Hepatic stellate cell (primary cell): ENCODE measurements at regions not wholly inside any gene's neighbourhood (a gene's known extent, or its start where the extent isn't known, plus 50 kb on each side); places are given as distances from the start of the nearest gene placed in this dataset.

Experiments
- DNase-seq: peaks from one replicate; pipeline ENCODE4 v3.0.0; 2011; ENCODE audit warnings: low spot score

DNA sequence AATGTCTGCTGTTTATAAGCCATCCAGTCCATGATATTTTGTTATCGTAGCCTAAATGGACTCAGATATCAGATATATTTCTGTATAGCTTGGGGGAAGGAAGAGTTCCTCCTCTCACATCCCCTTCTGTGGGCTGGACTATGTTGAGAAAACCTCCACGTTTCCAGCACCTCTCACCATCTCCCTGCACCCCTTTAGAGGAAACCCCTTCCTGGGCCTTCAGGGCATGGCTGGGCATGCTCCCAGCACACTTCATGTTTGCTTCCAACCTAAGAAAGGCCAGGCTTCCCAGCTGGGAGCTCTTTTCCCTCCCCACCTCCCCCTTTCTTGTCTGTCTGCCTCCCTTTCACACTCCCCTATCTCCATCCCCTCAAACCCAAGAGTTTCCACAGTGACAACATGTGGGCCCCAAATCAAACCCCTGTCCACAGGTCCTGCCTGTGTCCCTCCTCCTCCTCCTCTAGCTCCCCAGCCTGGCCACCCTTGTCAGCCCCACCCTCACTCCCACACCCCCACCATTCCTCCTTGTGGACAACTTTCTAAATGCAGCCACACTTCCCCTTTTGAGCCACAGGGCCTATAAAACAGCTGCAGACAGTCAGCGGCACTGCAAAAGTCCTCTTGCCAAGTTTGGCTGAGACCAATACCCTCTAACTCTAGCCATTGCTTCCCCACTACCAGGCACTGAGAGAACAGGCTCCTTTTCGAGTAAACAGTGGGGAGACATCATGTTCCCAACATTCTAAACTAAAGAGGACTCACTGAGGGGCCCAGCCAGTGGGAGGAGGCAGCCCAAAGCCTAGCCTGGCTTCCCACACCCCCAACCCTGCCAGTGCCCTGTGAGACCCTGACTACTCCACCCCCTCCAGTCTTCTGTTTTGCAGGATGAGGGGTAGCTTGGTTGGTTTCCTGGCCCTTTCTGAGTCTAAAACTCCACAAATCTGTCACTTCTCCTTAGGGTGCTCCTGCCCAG is 120.5 kb downstream of the ZFP36L2 start:
- peak; percentile 73 for DNase-seq

- DNase-seq = no peak
Observed at GRCh38 chr2:43104763-43105162, 121.6 kb downstream of the ZFP36L2 start.

GRCh38 chr2:43104106-43104505 is 122.3 kb downstream of the ZFP36L2 start:
- no peak for DNase-seq

- DNase-seq = no peak
Observed at GRCh38 chr2:43103093-43103404, 123.4 kb downstream of the ZFP36L2 start.

DNA sequence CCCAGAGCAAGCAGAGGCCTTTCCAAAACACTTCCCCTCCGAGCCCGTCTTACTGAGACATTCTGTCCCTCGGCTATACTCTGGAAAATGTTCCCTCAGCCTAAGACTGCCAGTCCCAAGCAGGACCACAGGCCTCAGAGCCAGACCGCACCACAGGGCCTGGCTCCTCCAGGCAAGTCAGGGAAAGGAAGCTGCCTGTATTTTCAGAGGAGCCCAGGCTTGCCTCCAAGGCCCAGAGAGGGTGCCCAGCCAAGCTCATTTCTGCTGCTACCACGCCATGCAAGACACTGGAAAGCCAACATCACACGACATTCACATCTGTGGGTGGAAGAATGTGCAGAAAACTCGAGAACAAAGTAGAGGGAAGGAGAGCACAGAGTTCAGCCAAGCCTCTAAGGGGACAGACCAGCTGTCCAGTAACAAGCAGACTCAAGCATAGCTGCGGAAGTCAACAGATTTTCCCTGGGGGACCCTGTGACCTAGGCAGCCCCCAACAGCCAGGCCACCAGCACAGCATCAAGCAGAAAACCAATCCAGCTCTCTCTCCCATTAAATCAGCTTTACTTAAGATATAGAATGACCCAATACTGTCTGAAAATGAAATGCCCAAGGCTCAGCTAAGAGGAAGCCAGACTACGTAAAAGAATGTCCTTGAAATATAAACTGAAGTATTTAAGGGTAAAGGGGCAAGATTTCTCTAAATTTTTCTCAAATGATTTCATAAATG is 123.9 kb downstream of the ZFP36L2 start:
- no peak for DNase-seq

GRCh38 chr2:43101751-43102150 is 124.7 kb downstream of the ZFP36L2 start:
- DNase-seq = no peak

GRCh38 chr2:43100883-43101662 is 125.3 kb downstream of the ZFP36L2 start:
- peak; percentile 74 for DNase-seq

GRCh38 chr2:43100362-43100882 is 126.0 kb downstream of the ZFP36L2 start:
- no peak for DNase-seq

GRCh38 chr2:43099797-43100196 is 126.6 kb downstream of the ZFP36L2 start:
- DNase-seq = no peak

DNA sequence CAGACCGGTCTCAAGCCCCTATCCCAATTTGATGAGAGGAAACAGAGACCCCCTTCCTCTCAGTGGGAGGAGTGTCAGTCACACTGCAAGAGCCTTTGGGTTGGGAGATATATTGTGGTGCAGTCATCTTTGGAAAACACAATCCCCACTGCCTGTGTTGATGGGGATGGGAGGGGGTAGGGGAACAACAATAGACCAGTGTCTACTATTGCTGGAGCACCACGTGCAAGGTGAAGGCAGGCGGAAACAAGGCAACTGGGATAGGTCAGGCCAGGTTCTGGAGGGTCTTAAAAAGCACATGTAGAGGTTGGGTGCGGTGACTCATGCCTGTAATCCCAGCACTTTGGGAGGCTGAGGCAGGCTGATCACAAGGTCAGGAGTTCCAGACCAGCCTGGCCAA is 127.9 kb downstream of the ZFP36L2 start:
- DNase-seq = no peak

GRCh38 chr2:43097644-43098408 is 128.6 kb downstream of the ZFP36L2 start:
- DNase-seq = no peak

DNA sequence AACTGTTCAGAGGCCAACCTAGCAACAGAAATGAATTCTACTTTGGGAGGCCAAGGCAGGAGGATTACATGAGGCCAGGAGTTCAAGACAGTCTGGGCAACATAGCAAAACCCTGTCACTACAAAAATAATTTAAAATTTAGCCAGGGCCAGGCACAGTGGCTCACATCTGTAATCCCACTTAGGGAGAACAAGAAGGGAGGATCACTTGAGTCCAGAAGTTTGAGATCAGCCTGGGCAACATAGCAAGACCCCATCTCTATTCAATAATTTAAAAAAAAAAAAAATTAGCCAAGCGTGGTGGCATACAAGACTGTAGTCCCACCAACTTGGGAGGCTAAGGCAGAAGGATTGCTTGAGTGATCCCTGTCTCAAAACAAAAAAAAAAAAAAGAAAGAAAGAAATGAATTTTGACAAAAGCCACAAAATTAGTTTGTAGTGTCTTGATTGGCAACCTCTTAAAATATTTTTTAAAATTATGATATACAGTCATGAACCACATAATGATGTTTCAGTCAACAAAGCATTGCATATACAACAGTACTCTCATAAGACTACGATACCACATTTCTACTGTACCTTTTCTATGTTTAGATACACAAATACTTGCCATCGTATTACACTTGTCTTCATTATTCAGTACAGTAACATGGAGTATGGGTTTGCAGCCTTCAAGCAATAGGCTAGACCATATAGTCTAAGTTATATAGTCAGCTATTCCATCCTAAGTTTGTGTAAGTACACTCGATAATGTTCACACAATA is 130.7 kb downstream of the ZFP36L2 start:
- no peak for DNase-seq

DNA sequence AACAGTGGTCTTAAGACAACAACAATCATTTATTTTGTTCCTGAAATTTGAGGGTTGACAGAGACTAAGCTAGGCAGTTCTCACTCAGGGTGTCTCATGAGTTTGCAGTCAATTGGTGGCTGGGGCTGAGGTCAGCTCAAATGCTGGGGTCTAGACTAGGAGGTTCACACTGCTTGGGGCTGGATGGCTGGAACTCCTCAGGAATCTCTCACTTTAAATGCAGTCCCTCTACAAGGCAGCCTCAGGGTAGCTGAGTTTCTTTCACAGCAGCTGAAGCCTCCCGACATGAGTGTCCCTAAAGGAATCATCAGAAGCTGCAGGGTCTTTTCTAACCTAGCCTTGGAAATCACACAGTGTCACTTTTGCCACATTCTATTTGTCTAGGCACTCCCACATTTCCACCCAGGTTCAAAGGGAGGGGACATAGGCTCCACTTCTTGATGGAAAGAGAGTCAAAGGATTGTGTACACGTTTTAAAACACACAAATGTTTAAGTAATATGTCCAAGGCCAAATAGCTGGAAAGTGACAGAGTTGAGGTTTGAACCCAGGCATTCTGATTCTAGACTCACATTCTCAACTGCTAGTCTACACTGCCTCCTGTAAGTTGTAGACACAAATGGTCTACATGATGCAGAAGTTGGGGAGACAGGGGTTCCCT is 133.8 kb downstream of the ZFP36L2 start:
- DNase-seq = no peak

DNA sequence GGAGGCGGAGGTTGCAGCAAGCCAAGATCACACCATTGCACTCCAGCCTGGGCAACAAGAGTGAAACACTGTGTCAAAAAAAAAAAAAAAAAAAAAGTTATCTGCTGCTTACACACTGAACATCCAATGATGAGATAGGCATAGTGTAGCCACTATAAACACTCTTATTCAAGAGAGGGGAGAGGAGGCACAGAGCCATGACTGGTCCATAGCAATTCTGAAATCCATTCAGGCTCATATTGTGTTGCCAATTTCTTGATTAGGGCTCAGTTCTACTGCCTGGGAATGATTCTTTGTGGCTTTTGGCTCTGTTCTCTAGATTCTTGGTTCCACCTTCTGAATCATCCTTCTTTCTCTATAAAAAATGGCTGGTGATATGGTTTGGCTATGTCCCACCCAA is 136.1 kb downstream of the ZFP36L2 start:
- DNase-seq = no peak

DNA sequence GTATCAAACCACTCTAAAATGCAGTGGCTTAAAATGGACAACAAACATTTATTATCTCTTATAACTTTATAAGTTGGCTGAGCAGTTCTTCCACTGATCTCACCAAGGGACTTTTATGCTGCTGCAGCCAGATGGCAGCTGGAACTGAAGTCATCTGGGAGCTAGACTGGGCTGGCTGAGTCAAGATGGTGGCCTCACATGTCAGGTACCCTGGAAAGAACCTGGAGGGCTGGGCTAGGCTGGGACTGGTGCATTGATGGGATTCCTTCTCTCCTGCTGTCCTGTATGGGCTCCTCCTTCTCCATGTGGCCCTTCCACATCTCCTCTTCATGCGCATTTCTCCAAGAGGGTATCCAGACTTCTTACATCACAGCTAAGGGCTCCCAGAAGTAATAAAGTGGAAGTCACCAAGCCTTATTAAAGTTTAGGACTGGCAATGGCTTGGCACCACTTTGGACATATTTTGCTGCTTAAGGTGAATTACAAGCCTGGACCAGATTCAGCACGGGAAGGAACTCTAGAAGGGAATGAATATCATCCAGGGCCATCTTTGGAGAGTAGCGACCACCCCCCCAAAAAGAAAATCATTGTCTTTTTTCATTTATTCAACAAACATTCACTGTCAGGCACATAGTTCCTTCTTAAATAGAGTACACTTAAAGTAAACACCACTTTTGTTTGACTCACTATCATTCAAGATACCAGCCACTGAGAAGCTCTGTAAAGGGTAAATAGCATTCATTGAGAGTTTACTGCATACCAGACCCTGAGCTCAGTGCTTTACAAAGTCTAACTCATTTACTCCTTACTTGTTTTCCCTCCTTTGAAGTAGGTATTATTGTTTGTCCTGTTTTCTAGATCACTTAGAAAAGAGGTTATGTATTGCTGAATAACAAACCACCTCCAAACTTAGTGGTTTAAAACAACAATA is 138.0 kb downstream of the ZFP36L2 start:
- DNase-seq = no peak

DNA sequence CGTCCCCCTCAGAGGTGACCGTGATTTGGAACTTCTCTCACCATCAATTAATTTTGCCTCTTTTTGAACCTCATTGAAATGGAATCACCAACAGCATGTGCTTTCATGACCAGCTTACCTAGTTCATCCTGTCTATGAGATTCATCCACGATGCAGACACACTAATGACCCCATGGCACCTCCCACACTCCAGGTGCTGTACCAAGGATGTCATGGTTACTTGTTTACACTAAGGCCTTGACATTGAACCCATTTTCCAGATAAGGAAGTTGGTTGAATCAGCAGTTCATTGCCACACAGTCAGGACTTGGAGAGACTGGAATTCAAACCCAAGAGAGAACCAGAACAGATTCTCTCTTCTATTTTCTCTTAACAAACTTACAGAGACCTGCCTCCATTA is 139.0 kb downstream of the ZFP36L2 start:
- DNase-seq = no peak

- DNase-seq = peak; percentile 93
Observed at GRCh38 chr2:43086451-43087221, 139.8 kb downstream of the ZFP36L2 start.

DNA sequence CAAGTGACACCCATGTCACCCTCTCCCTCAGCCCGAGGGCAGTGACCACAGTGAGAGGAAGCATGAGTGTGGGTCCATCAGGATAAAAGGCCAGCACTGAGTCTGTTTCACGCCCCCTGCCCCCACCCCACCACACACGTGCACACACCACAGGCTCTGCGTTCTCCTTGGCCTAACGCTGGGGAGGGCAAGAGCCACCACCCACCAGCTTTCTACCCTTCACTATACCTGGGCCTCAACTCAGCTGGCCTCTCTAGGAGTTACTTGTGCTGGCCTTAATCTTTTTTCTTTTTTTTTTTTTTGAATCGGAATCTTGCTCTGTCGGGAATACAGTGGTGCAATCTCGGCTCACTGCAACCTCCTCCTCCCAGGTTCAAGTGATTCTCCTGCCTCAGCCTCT is 140.5 kb downstream of the ZFP36L2 start:
- no peak for DNase-seq
